ENCODE measurements at regions not wholly inside any gene's neighbourhood (a gene's known extent, or its start where the extent isn't known, plus 50 kb on each side); places are given as distances from the start of the nearest gene placed in this dataset.

GRCh38 chr1:224518528-224518927 is 83.9 kb upstream of the WDR26 start:
- TF ChIP-seq CTCF (IDR thresholded peaks at IDR 0.05; ENCODE audit: low read depth, low read length, missing input control): no peak
- TF ChIP-seq ATF3 (IDR thresholded peaks at IDR 0.05): no peak
- no peak for TF ChIP-seq MAX (IDR thresholded peaks at IDR 0.05)
- TF ChIP-seq RAD21 (IDR thresholded peaks at IDR 0.05): no peak
- no peak for TF ChIP-seq GABPA (IDR thresholded peaks at IDR 0.05 in 1 of 2, conservative IDR thresholded peaks at IDR 0.05 in 1 of 2)
- no peak for TF ChIP-seq TAF1 (conservative IDR thresholded peaks at IDR 0.05)
- no peak for TF ChIP-seq REST (IDR thresholded peaks at IDR 0.05)
- no peak for TF ChIP-seq SP1 (IDR thresholded peaks at IDR 0.05)

Measured in liver (tissue), 3 donors.